Left ventricle myocardium superior (tissue), 1 donor: ENCODE measurements at regions not wholly inside any gene's neighbourhood (a gene's known extent, or its start where the extent isn't known, plus 50 kb on each side); places are given as distances from the start of the nearest gene placed in this dataset.

ENCODE experiments used
- ATAC-seq: fragments of 200-7000 bp; cut with Tn5 transposase; one replicate; pipeline ENCODE4 v1.9.1; 2020; ENCODE audit warnings: mild to moderate bottlenecking, moderate library complexity
- DNase-seq: peaks from one replicate; pipeline ENCODE4 v3.0.0-alpha.2; 2020
- intact Hi-C: fragments of 100-400 bp; cut with micrococcal nuclease; formaldehyde crosslinking; loops from one replicate; pipeline ENCODE4 v1.11.0; 2022
- donor health status: DM: no; HTN: yes; CAD: no; lungs with severe emphysema.

DNA sequence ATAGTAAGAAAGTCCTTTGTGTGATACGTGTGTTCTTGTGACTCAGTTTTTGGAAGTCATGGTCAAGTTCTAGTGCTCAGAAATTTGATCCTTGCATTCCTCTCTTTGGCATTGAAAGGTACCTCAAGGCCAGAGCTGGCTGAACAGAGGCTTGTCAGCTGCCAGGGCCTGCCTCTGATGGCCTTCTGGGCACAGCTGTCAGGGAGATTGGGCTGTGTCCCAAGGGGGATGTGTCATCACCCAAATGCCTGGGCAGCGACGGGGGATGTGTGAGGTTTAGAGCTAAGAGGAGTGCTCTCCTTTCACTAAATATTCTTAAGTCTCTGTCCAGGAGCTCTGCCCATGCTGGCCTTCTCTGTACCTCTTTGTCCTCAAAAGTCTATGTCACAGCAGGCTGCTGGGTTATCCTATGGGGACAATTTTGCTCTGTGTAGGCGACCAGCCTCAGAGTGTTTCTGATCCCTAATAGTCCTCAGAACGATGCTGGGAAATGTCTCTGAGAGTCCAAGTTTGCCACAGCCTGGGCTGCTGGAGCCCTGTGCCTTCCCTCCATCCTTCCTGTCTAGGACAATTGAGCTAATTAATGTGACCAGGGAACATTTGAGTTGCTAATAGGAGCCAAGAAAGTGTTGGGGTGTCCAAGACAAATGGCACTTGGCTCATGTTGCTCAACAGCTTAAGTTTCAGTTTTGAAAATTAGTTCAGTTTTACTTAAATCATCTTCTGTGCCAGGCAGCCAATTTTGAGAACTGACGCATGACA lies 115.4 kb upstream of the ZNF521 start:
- DNase-seq (peak; percentile 83), ATAC-seq (peak; percentile 100)
- intact Hi-C loops, result no loop called here

DNA sequence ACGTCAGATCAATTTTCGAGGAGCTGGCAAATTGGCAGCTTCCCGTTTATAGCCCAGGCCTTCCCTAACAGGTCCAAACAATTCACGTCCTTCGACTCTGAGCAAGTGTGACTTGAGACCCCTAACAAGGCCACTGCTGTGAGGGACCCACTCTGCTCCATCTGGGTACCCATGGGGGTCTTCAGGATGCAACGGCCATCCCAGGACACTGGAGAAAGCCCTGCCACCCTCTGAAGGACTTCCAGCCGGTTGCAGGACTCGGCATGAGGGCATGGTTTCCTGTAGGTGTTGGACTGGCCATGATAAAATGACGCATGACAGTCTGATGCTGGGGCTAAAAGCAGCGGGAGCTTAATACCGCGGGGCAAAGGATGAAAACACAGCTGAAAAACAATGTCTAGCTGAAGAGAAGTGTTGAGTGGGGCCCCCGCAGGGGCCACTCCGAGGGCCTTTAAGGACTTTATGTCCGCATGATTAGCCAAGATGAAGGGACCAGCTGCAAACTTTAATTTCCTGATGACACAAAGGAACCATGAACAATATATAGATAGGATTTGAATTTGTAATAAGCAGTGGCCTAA lies 113.3 kb upstream of the ZNF521 start:
- intact Hi-C loops, result no loop called here
- DNase-seq, result no peak

DNA sequence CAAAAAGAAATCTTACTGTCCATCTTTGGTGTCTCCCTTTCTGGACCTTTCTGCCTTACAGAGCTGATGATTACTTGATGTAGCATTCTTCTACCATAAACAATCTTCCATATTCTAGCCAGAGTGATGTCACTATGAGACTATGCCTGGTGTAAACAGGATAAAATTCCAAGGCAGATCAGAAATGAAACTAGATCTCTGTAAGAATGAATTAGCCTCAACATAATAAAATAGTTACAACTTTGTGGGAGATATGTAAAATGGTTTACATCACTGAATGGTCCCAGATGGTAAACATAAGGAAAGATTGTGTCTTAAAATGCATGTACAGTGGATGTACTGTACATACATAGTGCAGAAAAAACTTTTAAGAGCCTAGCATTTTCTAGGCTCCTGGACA lies 112.3 kb upstream of the ZNF521 start:
- ATAC-seq, result no peak
- intact Hi-C loops, result no loop called here
- DNase-seq, result no peak

More for the DNA sequence above, 113.3 kb upstream of the ZNF521 start:
- no peak for ATAC-seq

DNA sequence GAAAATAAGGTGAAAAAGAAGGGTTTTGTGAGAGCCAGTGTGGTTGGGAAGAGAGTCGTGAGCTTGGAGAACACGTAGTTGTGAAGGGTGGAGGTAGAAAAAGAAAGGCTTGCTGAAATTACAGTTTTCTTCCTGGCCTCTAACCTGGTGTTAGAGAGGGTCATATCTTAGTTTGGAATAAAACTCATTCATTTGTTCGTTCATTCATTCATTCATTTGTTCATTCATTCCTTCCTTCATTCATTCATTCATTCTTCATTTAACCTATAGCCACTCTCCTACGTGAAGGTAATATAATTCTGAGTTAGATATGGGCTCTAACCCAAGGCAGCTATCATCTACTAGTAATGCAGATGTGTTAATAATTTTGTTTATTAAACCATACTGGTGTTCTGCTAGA lies 111.8 kb upstream of the ZNF521 start:
- DNase-seq (no peak), ATAC-seq (no peak)
- intact Hi-C loops, result no loop called here

DNA sequence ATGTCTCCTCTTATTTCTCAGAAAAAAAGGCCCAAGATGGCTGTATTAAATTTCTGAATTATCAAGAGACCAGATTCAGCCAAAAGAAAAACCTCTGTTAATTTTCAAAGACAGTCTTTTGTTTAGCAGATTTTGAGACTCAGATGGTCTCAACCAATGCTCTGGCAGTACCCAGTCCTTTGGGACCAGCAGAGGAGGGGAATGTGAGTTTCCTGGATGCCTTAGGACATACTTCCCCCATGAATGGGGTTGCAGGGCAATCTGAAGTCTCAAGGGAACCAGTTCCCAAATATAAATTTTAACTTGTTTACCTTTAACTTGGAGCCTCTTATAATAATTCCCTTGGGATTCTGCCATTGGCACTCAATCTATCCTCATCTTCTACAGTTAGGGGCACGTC lies 107.8 kb upstream of the ZNF521 start:
- DNase-seq, result no peak
- intact Hi-C loops, result no loop called here
- ATAC-seq, result no peak

DNA sequence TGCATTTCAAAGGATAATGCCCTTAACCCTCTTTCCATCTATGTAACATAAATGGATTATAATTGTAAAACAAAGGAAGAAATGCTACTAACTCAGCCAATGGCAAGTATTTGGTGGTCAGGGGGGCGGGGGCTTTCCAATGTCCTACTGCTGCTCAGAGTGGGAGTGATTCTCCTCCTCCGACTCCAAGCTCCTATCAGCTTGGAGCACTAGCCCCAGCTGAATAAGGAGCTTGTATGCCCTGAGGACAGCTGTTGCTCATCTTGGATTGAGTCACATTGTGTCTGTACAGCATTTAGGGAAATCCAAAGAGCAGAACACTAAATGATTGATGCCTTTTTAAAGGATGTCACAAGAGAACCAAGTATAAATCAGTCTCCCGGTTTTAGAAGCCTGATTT lies 105.6 kb upstream of the ZNF521 start:
- ATAC-seq, result no peak
- DNase-seq, result no peak
- intact Hi-C loops, result no loop called here

DNA sequence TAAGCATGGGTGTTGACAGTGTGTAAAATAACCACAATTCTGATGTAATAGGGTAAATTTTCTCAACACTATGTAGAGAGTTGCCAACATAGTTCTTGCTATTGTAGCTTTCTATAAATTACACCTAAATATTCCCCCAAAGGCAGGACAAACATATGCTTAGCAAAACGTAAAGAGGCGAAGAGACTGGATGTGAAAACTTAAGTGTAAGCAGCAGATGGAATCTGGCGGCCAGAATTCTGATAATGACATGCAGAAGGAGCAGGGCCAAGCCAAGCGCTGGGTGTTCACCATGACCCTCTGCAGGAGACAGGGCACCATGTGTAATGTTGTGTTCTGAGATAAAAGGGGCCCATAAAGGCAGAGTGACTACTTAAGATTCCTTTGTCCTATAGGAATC lies 105.2 kb upstream of the ZNF521 start:
- intact Hi-C loops, result no loop called here

DNA sequence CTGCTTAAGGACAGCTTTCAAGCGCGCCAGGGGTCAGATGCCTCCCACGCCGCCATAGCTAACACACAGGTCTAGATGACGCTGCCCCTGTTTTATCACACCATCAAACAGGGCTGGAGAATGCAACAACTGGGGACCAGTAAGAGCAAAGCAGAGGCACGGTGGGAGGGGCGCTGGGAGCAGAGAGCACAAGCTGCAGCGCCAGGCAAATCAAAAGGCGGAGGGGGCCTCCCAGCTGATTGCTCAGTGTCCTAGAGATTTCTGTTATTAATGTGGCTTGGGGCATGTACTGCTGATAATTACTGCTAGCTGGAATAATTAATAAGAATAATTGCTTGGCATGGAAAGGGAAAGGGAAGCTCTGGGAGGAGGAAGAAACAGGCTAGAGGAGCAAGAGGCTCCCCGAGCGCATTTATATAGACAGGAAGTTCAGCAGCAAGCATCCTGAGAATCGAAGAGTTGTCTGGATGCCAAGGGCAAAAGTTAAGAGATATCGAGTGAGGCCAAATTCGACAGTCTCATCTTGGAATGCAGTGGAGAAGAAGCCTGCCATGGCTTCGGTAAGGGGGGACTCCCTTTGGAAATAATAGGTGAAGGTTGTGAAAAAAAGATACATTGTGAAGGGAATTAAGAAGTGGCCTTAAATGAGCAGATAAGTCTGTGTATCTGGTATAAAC lies 104.5 kb upstream of the ZNF521 start:
- ATAC-seq (no peak), DNase-seq (peak; percentile 32)
- intact Hi-C loops, result no loop called here

More for the DNA sequence above, 105.2 kb upstream of the ZNF521 start:
- ATAC-seq (no peak), DNase-seq (no peak)

DNA sequence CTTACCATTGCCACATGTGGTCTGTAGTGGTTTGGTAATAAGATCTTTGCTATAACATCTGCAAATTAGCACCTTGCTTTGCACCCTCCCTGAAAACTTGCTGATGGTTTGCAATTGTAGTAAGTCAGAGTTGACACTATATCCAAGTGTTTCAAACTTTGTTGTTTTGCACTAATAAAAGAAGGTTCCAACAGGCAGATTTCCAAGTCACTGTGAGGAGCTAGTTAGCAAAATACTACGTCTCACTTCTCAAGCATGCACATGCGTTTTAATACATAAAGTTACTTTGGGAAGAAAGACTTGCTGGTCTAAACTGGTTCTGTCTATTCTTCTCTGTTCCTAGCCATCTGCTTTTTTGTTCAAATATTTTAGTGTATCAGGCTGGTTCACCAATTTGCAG lies 103.7 kb upstream of the ZNF521 start:
- DNase-seq, result no peak
- ATAC-seq, result no peak
- intact Hi-C loops, result no loop called here

DNA sequence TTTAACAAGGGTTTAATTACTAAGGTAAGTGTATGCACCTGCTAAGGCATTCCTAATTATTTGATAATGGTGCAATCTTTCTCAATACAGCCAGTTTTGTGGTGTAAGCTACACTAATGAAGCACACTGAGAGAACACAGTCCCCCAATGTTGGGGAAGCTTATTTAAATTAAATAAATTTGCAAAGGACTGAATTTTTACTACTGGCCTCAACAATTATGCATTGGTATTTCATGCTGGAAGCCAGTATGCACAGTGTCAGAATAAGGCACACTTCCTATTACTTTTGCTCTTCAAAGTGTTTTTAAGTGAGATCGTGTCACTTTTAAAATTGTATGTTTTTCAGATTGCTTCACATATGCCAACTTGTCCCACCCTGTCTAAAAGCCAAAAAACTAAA lies 103.2 kb upstream of the ZNF521 start:
- DNase-seq, result no peak
- intact Hi-C loops, result no loop called here
- no peak for ATAC-seq

DNA sequence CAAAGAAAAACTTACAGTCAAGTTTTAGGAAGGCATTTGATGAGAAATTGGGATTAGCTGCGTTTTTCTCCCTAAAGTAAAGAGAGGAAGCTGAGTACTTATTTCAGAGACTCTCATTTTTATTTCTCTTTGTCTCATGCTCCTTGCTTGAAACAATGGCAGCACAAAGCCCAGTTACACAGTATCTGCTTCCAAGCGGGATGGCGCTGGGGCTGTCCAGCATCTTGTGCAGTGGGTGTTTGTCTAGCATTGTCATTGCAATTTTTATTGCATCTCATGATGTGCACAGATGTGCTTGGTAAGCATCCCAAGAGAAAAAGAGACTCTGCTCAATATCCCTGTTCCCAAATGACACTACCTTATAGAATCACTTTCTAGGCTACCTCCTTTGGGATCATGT lies 102.8 kb upstream of the ZNF521 start:
- intact Hi-C loops, result no loop called here
- ATAC-seq, result no peak
- no peak for DNase-seq

DNA sequence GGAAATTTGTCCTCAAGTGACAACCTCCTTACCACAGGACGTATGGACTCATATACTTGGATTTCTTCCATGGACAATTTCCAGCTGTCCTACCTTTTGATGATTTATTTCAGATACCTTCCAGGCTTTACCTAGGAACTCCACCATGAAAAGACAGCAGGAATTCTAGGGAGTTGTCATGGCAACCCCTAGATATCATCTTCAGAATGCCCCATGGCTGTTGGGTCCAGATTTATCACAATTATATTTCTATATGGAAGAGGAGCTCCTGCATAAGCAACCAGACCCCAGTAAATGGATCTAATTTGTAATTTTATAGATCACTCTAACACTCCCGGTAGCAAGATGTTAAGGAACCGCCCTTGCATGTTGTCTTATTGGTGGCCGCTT lies 102.3 kb upstream of the ZNF521 start:
- no peak for DNase-seq
- intact Hi-C loops, result no loop called here
- no peak for ATAC-seq

DNA sequence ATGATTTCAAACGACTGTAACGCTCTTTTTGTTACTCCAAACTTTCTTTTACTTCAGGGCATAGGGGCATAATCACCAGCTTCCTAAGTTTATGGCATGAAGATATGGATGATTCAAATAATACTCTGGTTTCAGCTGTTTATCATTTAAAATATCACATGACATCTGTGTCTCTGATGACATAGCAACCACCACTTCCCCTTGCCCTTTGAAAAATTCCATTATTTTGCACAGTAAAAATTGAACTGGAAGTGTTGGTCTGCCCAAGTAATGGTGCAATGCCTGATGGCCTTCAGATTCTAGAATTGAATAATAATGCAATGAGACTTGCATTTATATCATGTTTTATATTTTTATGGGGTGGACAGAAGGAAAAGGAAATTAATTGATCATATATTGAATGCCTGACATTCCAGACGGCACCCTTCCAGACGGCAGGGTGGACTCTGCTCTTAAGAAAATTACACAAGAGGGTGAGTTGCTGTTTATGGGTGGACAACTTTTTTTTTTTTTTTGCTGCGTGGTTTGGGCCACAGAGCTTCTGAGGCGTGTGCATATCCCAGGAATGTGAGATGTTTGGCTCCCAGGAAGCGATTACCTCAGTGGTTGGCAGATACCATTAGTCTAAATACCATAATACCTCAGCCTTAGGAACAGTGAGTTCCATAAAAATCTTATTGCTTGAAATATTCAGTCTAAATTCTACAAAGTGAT lies 101.7 kb upstream of the ZNF521 start:
- intact Hi-C loops, result no loop called here
- ATAC-seq (peak; percentile 78), DNase-seq (no peak)

DNA sequence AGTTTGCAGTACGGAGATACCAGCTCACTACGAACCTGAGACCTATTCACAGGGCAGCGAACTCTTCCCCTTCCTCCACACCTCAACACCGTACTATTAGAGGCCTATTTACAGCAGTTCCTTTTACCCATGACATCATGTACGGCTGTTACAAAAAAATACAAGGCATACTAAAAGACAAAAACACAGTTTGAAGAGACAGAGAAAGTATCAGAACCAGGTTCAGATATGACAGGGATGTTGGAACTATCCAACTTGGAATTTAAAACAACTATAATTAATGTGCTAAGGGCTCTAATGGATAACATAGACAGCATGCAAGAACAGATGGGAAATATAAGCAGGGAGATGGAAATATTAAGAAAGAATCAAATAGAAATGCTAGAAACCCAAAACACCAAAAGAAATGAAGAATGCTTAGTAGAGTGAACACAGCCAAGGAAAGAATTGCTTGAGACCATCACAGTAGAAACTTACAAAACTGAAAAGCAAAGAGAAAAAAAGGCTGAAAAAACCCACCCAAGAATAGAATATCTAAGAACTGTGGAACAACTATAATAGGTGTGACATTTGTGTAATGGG lies 99.2 kb upstream of the ZNF521 start:
- intact Hi-C loops, result no loop called here
- DNase-seq (no peak), ATAC-seq (no peak)

DNA sequence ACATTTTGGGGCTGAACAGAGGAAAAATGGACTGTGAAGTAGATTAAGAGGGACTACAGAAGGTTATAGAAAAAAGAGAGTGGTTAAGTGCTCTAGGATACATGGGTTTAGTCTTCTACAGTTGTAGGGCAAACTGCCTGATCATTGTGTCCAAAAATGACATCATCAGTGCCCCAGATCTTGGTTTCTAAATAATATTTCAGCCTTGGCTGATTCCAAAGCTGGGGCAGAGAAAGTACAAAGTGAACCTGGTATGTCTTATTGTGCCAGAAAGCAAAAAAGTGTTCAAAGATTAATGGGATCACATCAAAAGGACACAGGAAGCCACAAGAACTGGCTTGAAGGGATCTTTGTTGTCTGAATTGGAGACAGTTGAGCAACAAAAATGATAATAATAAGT lies 97.1 kb upstream of the ZNF521 start:
- intact Hi-C loops, result loop anchor here (5.0 kb wide), 1 partner anchor 168 kb away; no protein-coding TSS in a partner anchor
- no peak for ATAC-seq
- DNase-seq, result no peak

DNA sequence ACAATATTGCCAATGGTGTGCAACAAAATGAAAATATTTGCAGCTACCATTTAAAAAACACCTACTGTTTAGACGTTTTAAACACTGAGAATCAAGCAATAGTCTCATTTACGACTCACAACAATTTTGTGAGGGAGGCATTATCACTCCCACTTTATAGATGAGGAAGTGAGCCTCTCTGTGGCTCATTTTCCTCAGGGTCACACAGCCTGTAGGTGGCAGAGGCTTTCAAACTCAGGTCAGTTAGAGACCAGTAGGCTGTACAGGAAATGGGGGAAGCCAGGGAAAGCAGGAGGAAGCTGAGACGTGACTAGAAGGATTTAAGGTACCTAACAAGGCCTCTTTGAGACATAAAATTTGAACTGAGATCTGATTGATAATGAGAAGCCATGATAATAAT lies 95.0 kb upstream of the ZNF521 start:
- ATAC-seq (no peak), DNase-seq (no peak)
- intact Hi-C loops, result loop anchor here (5.0 kb wide), 1 partner anchor 170 kb away; no protein-coding TSS in a partner anchor

DNA sequence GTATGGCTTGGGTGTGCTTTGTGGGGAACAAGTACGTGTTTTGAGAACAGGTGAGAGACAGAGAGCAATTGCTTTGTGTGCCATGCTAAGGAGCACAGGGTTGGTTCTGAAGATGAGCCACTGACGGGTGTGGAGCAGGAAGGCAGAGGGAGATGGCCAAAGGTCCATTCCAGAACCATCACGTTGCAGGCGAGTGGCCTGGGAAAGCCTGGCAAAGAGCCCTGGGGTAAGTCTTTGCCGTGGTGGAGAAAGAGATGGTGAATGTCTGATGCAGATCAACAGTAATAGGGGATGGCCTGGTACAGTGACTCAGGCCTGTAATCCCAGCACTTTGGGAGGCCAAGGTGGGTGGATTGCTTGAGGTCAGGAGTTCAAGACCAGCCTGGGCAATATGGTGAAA lies 93.5 kb upstream of the ZNF521 start:
- no peak for DNase-seq
- intact Hi-C loops, result loop anchor here (5.0 kb wide), 1 partner anchor 172 kb away; no protein-coding TSS in a partner anchor

DNA sequence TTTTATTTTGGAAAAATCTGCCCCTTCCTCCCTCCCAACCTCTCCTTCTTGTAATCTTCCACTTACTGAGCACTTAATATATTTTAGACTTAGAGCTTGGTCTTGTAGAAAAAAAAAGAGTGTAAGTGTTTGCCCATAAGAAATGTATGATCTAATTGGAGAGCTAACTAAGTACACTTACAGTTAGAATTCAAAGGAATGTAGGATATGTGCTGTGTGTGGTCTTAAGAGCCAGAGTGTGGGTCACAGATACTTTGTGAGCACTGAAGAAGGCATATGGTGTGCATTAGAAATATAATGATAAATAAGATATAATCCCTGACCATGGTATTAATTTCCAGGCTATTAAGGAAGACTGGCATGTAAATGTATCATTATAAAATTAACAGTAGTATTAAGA lies 91.8 kb upstream of the ZNF521 start:
- no peak for ATAC-seq
- intact Hi-C loops, result no loop called here

More for the DNA sequence above, 93.5 kb upstream of the ZNF521 start:
- no peak for ATAC-seq

DNA sequence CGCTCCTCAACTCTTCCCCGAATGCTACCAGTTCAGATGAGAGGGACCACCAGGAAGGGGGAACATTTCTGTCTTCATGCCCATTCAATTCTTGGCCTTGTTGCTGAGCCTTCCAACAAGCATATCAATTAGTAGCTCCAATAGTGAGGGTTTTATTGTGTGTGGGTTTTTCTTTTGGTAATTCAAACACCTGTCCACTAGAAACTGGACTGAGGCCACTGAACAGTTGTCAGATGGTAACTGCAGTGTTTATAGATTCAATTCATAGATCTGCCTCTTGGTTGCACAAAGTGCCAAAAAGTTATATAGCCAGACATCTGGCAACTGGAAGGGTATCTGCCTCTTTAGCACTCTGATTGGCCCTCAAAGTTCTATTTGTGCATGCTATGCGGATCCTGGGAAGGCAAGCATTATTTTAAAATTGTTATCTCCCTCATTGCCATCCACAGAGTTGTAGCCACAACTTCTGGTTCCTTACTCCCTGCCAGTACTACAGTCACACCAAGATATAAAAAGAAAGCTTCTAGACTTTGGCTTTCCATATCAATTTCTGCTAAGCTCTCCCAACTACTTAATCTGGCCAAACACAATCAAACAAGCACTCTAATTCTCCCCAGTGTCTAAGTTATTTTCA lies 83.3 kb upstream of the ZNF521 start:
- DNase-seq, result no peak
- ATAC-seq, result peak; percentile 59
- intact Hi-C loops, result no loop called here

More for the DNA sequence above, 91.8 kb upstream of the ZNF521 start:
- no peak for DNase-seq
